Vagina (tissue), 2 donors: ENCODE measurements at regions not wholly inside any gene's neighbourhood (a gene's known extent, or its start where the extent isn't known, plus 50 kb on each side); places are given as distances from the start of the nearest gene placed in this dataset.

Source experiments
- DNase-seq, 2 donors: peaks; one replicate each; pipeline ENCODE4 v3.0.0-alpha.2; 2017; ENCODE audit errors: extremely low spot score in 2 of 2
- H3K27ac ChIP-seq: fragments of 200-600 bp; sonication (generic); one replicate; pipeline ENCODE4 v1.5.1; 2019
- H3K27me3 ChIP-seq: fragments of 200-600 bp; sonication (generic); one replicate; pipeline ENCODE4 v1.5.1; 2019
- H3K36me3 ChIP-seq, 2 donors: fragments of 200-600 bp; sonication (generic); one replicate each; pipeline ENCODE4 v1.5.1; 2017 to 2019
- H3K4me1 ChIP-seq: fragments of 200-600 bp; sonication (generic); one replicate; pipeline ENCODE4 v1.5.1; 2019
- H3K4me3 ChIP-seq, 2 donors: fragments of 200-600 bp; sonication (generic); 1 replicate in 1 of 2; 2 replicates in 1 of 2; pipeline ENCODE4 v1.5.1; 2016 to 2019
- H3K9me3 ChIP-seq: fragments of 200-600 bp; sonication (generic); one replicate; pipeline ENCODE4 v1.5.1; 2019
- CTCF ChIP-seq, 3 experiments: fragments of 450-650 bp in 2 of 3; fragments of 200-600 bp in 1 of 3; sonication (generic) in 1 of 3; IDR thresholded peaks; one replicate each; pipeline ENCODE4 v1.5.1; 2017 to 2019; ENCODE audit warnings: antibody characterized with exemption in 3 of 3, mild to moderate bottlenecking in 2 of 3, moderate library complexity in 2 of 3
- POLR2A ChIP-seq, 2 donors: fragments of 450-650 bp; IDR thresholded peaks; one replicate each; pipeline ENCODE4 v1.6.1; 2017; ENCODE audit warnings: antibody characterized with exemption in 2 of 2, mild to moderate bottlenecking in 2 of 2, moderate library complexity in 2 of 2
- POLR2AphosphoS5 ChIP-seq, 2 donors: sonication (generic); formaldehyde crosslinking; IDR thresholded peaks; one replicate each; pipeline ENCODE4 v1.9.0; 2017; ENCODE audit warnings: antibody characterized with exemption in 2 of 2, mild to moderate bottlenecking in 2 of 2, low read depth in 1 of 2; ENCODE audit not compliant: insufficient read depth in 1 of 2
- intact Hi-C: fragments of 100-400 bp; cut with DNase I; formaldehyde crosslinking; loops from one replicate; pipeline ENCODE4 v1.15.1; 2023

- DNase-seq = no peak
- peaks cover 20% of the 10 kb centered on the region for H3K9me3 ChIP-seq
- H3K4me1 ChIP-seq = no peaks in the 10 kb centered on the region
- no peak overlapping the region for H3K4me3 ChIP-seq
- TF ChIP-seq POLR2A (IDR thresholded peaks at IDR 0.05) = no peak
- TF ChIP-seq POLR2AphosphoS5 (IDR thresholded peaks at IDR 0.05; ENCODE audit: insufficient read depth in 1 of 2, low read depth in 1 of 2) = no peak
- no peak for TF ChIP-seq CTCF (IDR thresholded peaks at IDR 0.05)
- H3K36me3 ChIP-seq = no peaks in the 10 kb centered on the region
- H3K27ac ChIP-seq = no peak overlapping the region
- no peaks in the 10 kb centered on the region for H3K27me3 ChIP-seq
- intact Hi-C loops = no loop called here
Observed at GRCh38 chr6:113271437-113271836, 585.7 kb upstream of the MARCKS start.

GRCh38 chr6:113276601-113277000, 580.5 kb upstream of the MARCKS start:
- H3K36me3 ChIP-seq = no peaks in the 10 kb centered on the region
- intact Hi-C loops = no loop called here
- H3K4me3 ChIP-seq = no peak overlapping the region
- H3K27ac ChIP-seq = no peak overlapping the region
- DNase-seq = no peak
- H3K9me3 ChIP-seq = no peaks in the 10 kb centered on the region
- H3K4me1 ChIP-seq = no peaks in the 10 kb centered on the region
- H3K27me3 ChIP-seq = no peaks in the 10 kb centered on the region
- TF ChIP-seq CTCF (IDR thresholded peaks at IDR 0.05) (no peak), POLR2A (IDR thresholded peaks at IDR 0.05) (no peak), POLR2AphosphoS5 (IDR thresholded peaks at IDR 0.05; ENCODE audit: insufficient read depth in 1 of 2, low read depth in 1 of 2) (no peak)

- no peak overlapping the region for H3K27ac ChIP-seq
- no peaks in the 10 kb centered on the region for H3K27me3 ChIP-seq
- no peaks in the 10 kb centered on the region for H3K9me3 ChIP-seq
- intact Hi-C loops = no loop called here
- no peak overlapping the region for H3K4me3 ChIP-seq
- H3K36me3 ChIP-seq = no peaks in the 10 kb centered on the region
- H3K4me1 ChIP-seq = no peaks in the 10 kb centered on the region
- DNase-seq = no peak
- TF ChIP-seq POLR2A (IDR thresholded peaks at IDR 0.05) = no peak
- TF ChIP-seq CTCF (IDR thresholded peaks at IDR 0.05) = no peak
Observed at GRCh38 chr6:113277111-113277510, 580.0 kb upstream of the MARCKS start.

GRCh38 chr6:113281014-113281413, 576.1 kb upstream of the MARCKS start:
- no peaks in the 10 kb centered on the region for H3K27me3 ChIP-seq
- TF ChIP-seq POLR2A (IDR thresholded peaks at IDR 0.05) = no peak
- no peak for TF ChIP-seq POLR2AphosphoS5 (IDR thresholded peaks at IDR 0.05; ENCODE audit: insufficient read depth in 1 of 2, low read depth in 1 of 2)
- TF ChIP-seq CTCF (IDR thresholded peaks at IDR 0.05) = no peak
- no peaks in the 10 kb centered on the region for H3K36me3 ChIP-seq
- H3K4me3 ChIP-seq = no peak overlapping the region
- no peak for DNase-seq
- intact Hi-C loops = no loop called here
- H3K27ac ChIP-seq = no peak overlapping the region
- no peaks in the 10 kb centered on the region for H3K4me1 ChIP-seq
- H3K9me3 ChIP-seq = no peaks in the 10 kb centered on the region

- no peaks in the 10 kb centered on the region for H3K9me3 ChIP-seq
- DNase-seq = no peak
- no peaks in the 10 kb centered on the region for H3K27me3 ChIP-seq
- H3K36me3 ChIP-seq = no peaks in the 10 kb centered on the region
- intact Hi-C loops = no loop called here
- no peak overlapping the region for H3K27ac ChIP-seq
- H3K4me1 ChIP-seq = no peaks in the 10 kb centered on the region
- no peak for TF ChIP-seq POLR2A (IDR thresholded peaks at IDR 0.05)
- no peak for TF ChIP-seq POLR2AphosphoS5 (IDR thresholded peaks at IDR 0.05; ENCODE audit: insufficient read depth in 1 of 2, low read depth in 1 of 2)
- no peak for TF ChIP-seq CTCF (IDR thresholded peaks at IDR 0.05)
- no peak overlapping the region for H3K4me3 ChIP-seq
Observed at GRCh38 chr6:113281431-113281830, 575.7 kb upstream of the MARCKS start.
